22Rv1 (cell line): ENCODE measurements at regions not wholly inside any gene's neighbourhood (a gene's known extent, or its start where the extent isn't known, plus 50 kb on each side); places are given as distances from the start of the nearest gene placed in this dataset.

Experiments
- CTCF ChIP-seq: fragments of 450-650 bp; IDR thresholded peaks from 2 replicates; pipeline ENCODE4 v1.5.1; 2017; ENCODE audit warnings: mild to moderate bottlenecking
- ZFX ChIP-seq: fragments of 450-650 bp; IDR thresholded peaks from 2 replicates; pipeline ENCODE4 v1.6.1; 2017; ENCODE audit warnings: antibody characterized with exemption, borderline replicate concordance

GRCh38 chr15:93382200-93382820 is 293.3 kb upstream of the RGMA start:
- no peak for TF ChIP-seq CTCF
- TF ChIP-seq ZFX = no peak
